ENCODE measurements at regions not wholly inside any gene's neighbourhood (a gene's known extent, or its start where the extent isn't known, plus 50 kb on each side); places are given as distances from the start of the nearest gene placed in this dataset.

DNA sequence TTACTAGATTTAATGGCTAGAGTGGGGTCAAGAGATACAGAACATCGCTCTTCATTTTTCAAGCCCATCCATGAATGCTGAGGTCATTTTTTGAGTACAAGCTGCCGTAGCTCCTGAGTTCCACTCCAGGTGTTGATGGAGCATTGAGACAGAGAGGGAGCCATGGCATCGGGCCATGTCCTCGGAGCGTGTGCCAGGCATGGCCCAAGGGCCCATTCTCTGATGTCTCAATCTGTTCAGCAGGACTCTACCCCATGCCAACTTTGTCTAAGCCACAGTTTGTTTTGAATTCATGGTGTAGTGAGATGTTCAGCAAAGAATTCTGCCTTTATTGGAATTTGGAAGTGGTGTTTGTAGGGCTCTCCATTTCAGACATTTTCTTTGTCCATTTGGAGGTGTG lies 110.5 kb upstream of the ADAMTS9 start:
- TF ChIP-seq GATA2 (CRISPR knock-in tag; IDR thresholded peaks at IDR 0.05) (no peak), YY1 (IDR thresholded peaks at IDR 0.05; ENCODE audit: low read depth) (no peak), TAF1 (IDR thresholded peaks at IDR 0.05; ENCODE audit: borderline replicate concordance, low read depth, low read length) (no peak), SIN3A (IDR thresholded peaks at IDR 0.05; ENCODE audit: borderline replicate concordance, low read depth, low read length) (no peak)
- TF ChIP-seq, protein P1, sequence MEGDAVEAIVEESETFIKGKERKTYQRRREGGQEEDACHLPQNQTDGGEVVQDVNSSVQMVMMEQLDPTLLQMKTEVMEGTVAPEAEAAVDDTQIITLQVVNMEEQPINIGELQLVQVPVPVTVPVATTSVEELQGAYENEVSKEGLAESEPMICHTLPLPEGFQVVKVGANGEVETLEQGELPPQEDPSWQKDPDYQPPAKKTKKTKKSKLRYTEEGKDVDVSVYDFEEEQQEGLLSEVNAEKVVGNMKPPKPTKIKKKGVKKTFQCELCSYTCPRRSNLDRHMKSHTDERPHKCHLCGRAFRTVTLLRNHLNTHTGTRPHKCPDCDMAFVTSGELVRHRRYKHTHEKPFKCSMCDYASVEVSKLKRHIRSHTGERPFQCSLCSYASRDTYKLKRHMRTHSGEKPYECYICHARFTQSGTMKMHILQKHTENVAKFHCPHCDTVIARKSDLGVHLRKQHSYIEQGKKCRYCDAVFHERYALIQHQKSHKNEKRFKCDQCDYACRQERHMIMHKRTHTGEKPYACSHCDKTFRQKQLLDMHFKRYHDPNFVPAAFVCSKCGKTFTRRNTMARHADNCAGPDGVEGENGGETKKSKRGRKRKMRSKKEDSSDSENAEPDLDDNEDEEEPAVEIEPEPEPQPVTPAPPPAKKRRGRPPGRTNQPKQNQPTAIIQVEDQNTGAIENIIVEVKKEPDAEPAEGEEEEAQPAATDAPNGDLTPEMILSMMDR (IDR thresholded peaks at IDR 0.05), result no peak
